Keratinocyte (primary cell): ENCODE measurements at regions not wholly inside any gene's neighbourhood (a gene's known extent, or its start where the extent isn't known, plus 50 kb on each side); places are given as distances from the start of the nearest gene placed in this dataset.

Source experiments
- DNase-seq: peaks from one replicate; pipeline ENCODE4 v3.0.0-alpha.2; 2011; ENCODE audit warnings: low read depth, missing footprints, low spot score
- FAIRE-seq: peaks from 2 replicates; lab custom pipeline; 2011; peaks lifted over from hg19 to GRCh38; lab: Jason Lieb, UNC
- H2AFZ ChIP-seq: 2 replicates; pipeline ENCODE4 v1.6.0; 2012; ENCODE audit warnings: low read length, control low read depth, inconsistent platforms; ENCODE audit not compliant: control insufficient read depth
- H3K27ac ChIP-seq: 2 replicates; pipeline ENCODE4 v1.5.1; 2011; ENCODE audit warnings: low read length; ENCODE audit not compliant: control insufficient read depth, insufficient read depth
- H3K27me3 ChIP-seq: 3 replicates; pipeline ENCODE4 v1.6.0; 2011; ENCODE audit warnings: low read length; ENCODE audit not compliant: control insufficient read depth, insufficient read depth; ENCODE audit errors: extremely low read depth
- H3K36me3 ChIP-seq, 2 experiments: 2 replicates in 1 of 2; 3 replicates in 1 of 2; pipeline ENCODE4 v1.5.1; 2011; ENCODE audit warnings: low read length in 2 of 2, mild to moderate bottlenecking in 1 of 2; ENCODE audit not compliant: control insufficient read depth in 2 of 2, insufficient read depth in 2 of 2; ENCODE audit errors: extremely low read depth in 1 of 2
- H3K4me1 ChIP-seq: 3 replicates; pipeline ENCODE4 v1.5.1; 2011; ENCODE audit warnings: low read length; ENCODE audit not compliant: control insufficient read depth, insufficient read depth; ENCODE audit errors: extremely low read depth
- H3K4me2 ChIP-seq: 3 replicates; pipeline ENCODE4 v1.6.0; 2011; ENCODE audit warnings: low read depth, low read length; ENCODE audit not compliant: control insufficient read depth, insufficient read depth; ENCODE audit errors: extremely low read depth
- H3K4me3 ChIP-seq, 3 experiments: fragments of 200-600 bp in 1 of 3; sonication (generic) in 1 of 3; 2 replicates in 2 of 3; 3 replicates in 1 of 3; pipeline ENCODE4 v1.5.1; 2011 to 2016; ENCODE audit warnings: low read length in 3 of 3, mild to moderate bottlenecking in 3 of 3, control low read depth in 2 of 3, inconsistent platforms in 1 of 3, low read depth in 1 of 3, mixed read lengths in 1 of 3, mixed run types in 1 of 3, moderate library complexity in 1 of 3; ENCODE audit not compliant: control insufficient read depth in 2 of 3, insufficient read depth in 2 of 3; ENCODE audit errors: extremely low read depth in 1 of 3
- H3K79me2 ChIP-seq: 2 replicates; pipeline ENCODE4 v1.6.0; 2012; ENCODE audit warnings: low read length; ENCODE audit not compliant: control insufficient read depth, insufficient read depth
- H3K9ac ChIP-seq: 3 replicates; pipeline ENCODE4 v1.6.0; 2011; ENCODE audit warnings: low read length; ENCODE audit not compliant: control insufficient read depth, insufficient read depth; ENCODE audit errors: extremely low read depth
- H3K9me1 ChIP-seq: 3 replicates; pipeline ENCODE4 v1.6.0; 2011; ENCODE audit warnings: low read length; ENCODE audit not compliant: control insufficient read depth, insufficient read depth; ENCODE audit errors: extremely low read depth
- H3K9me3 ChIP-seq: 2 replicates; pipeline ENCODE4 v1.5.1; 2012; ENCODE audit warnings: low read depth, low read length; ENCODE audit not compliant: control insufficient read depth
- H4K20me1 ChIP-seq: 3 replicates; pipeline ENCODE4 v1.6.0; 2011; ENCODE audit warnings: low read length; ENCODE audit not compliant: control insufficient read depth, insufficient read depth; ENCODE audit errors: extremely low read depth
- EZH2 ChIP-seq: IDR thresholded peaks from one replicate; pipeline ENCODE4 v1.6.1; 2012; ENCODE audit warnings: inconsistent platforms, mild to moderate bottlenecking, low read length, moderate library complexity
- dilution Hi-C: fragments of 300-500 bp; cut with MboI; formaldehyde crosslinking; loops from one replicate; pipeline ENCODE4 v1.7.0; 2020; ENCODE audit warnings: low sequenced_read_pairs; ENCODE audit not compliant: extremely low pct_ligation_motif_present
- TF ChIP-seq, protein P1 (sequence below), 3 experiments: IDR thresholded peaks in 1 of 3; conservative IDR thresholded peaks in 1 of 3; optimal IDR thresholded peaks in 1 of 3; 2 replicates in 2 of 3; 3 replicates in 1 of 3; pipeline versions ENCODE3 to v1.5.1; 2011; ENCODE audit warnings: low read length in 3 of 3, mild to moderate bottlenecking in 3 of 3, moderate library complexity in 2 of 3, control low read depth in 1 of 3, inconsistent platforms in 1 of 3; ENCODE audit not compliant: insufficient read depth in 2 of 3; ENCODE audit errors: extremely low read depth in 1 of 3

GRCh38 chr10:7036951-7037350, 373.9 kb downstream of the SFMBT2 start:
- Histone ChIP-seq H2AFZ (no peak overlapping the region), H3K27me3 (peaks cover 5% of the 10 kb centered on the region), H4K20me1 (no peaks in the 10 kb centered on the region), H3K79me2 (no peaks in the 10 kb centered on the region), H3K27ac (no peak overlapping the region), H3K4me1 (no peaks in the 10 kb centered on the region), H3K9me3 (no peaks in the 10 kb centered on the region), H3K9ac (no peak overlapping the region), H3K4me3 (no peak overlapping the region), H3K36me3 (no peaks in the 10 kb centered on the region), H3K4me2 (no peak overlapping the region), H3K9me1 (no peaks in the 10 kb centered on the region)
- no peak for FAIRE-seq
- DNase-seq = no peak
- dilution Hi-C loops = no loop called here
- TF ChIP-seq, protein P1, sequence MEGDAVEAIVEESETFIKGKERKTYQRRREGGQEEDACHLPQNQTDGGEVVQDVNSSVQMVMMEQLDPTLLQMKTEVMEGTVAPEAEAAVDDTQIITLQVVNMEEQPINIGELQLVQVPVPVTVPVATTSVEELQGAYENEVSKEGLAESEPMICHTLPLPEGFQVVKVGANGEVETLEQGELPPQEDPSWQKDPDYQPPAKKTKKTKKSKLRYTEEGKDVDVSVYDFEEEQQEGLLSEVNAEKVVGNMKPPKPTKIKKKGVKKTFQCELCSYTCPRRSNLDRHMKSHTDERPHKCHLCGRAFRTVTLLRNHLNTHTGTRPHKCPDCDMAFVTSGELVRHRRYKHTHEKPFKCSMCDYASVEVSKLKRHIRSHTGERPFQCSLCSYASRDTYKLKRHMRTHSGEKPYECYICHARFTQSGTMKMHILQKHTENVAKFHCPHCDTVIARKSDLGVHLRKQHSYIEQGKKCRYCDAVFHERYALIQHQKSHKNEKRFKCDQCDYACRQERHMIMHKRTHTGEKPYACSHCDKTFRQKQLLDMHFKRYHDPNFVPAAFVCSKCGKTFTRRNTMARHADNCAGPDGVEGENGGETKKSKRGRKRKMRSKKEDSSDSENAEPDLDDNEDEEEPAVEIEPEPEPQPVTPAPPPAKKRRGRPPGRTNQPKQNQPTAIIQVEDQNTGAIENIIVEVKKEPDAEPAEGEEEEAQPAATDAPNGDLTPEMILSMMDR (optimal IDR thresholded peaks at IDR 0.05 in 1 of 3, IDR thresholded peaks at IDR 0.05 in 1 of 3, conservative IDR thresholded peaks at IDR 0.05 in 1 of 3; ENCODE audit: extremely low read depth in 1 of 3, insufficient read depth in 2 of 3, low read length in 3 of 3) = no peak
- no peak for TF ChIP-seq EZH2

GRCh38 chr10:7035126-7035761, 375.6 kb downstream of the SFMBT2 start:
- no peak overlapping the region for H3K9ac ChIP-seq
- no peak overlapping the region for H3K4me2 ChIP-seq
- no peaks in the 10 kb centered on the region for H3K79me2 ChIP-seq
- H3K9me1 ChIP-seq = no peaks in the 10 kb centered on the region
- no peaks in the 10 kb centered on the region for H3K4me1 ChIP-seq
- TF ChIP-seq, protein P1 (optimal IDR thresholded peaks at IDR 0.05 in 1 of 3, IDR thresholded peaks at IDR 0.05 in 1 of 3, conservative IDR thresholded peaks at IDR 0.05 in 1 of 3; ENCODE audit: extremely low read depth in 1 of 3, insufficient read depth in 2 of 3, low read length in 3 of 3) = no peak
- TF ChIP-seq EZH2 = no peak
- H3K36me3 ChIP-seq = no peaks in the 10 kb centered on the region
- H3K4me3 ChIP-seq = no peak overlapping the region
- dilution Hi-C loops = no loop called here
- H3K9me3 ChIP-seq = no peaks in the 10 kb centered on the region
- H3K27ac ChIP-seq = no peak overlapping the region
- peaks cover 5% of the 10 kb centered on the region for H3K27me3 ChIP-seq
- FAIRE-seq (no peak), DNase-seq (no peak)
- no peaks in the 10 kb centered on the region for H4K20me1 ChIP-seq
- no peak overlapping the region for H2AFZ ChIP-seq
